GM21576 (cell line): ENCODE measurements at regions not wholly inside any gene's neighbourhood (a gene's known extent, or its start where the extent isn't known, plus 50 kb on each side); places are given as distances from the start of the nearest gene placed in this dataset.

ENCODE experiments used
- ATAC-seq: cut with Tn5 transposase; IDR thresholded peaks from one replicate; pipeline ENCODE4 v1.9.1; 2021; ENCODE audit warnings: mild to moderate bottlenecking, moderate library complexity; ENCODE audit not compliant: unreplicated experiment

DNA sequence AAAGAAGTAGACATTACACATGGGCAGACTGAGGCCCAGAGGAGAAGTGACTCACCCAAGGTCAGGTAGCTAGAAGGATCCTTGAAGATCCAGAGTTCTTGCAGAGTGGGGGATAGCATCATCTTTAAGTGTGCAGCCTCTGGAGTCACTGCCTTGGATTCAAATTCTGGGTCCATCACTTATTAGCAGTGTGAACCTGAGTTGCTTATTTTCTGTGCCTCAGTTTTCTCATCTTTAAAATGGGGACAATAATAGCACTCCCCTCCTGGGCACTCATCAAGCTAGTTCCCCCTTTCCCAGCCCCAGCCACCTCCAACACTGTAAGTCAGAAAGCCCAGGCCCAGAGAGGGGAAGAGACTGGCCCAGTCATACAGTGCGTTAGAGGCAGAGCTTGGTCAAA is 141.8 kb upstream of the PJA1 start:
- ATAC-seq: no peak

DNA sequence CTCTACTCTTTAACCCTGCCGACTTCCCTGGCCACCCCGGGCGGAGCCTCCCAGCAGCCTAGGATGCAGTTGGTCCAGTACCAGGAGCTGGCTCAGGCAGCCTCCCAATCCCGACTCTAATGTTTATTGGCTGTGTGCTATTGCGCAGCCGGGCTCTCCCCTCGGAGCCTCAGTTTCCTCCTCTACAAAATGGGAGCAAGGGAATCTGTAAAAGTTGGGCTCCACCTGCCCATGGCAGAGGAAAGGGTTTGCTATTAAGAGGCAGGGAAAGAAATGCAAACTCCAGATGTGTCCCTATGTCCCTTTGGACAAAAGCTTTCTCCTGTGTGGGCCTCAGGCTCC is 140.8 kb upstream of the PJA1 start:
- ATAC-seq: no peak

- ATAC-seq: no peak
Measured at GRCh38 chrX:69305333-69306062, 140.2 kb upstream of the PJA1 start.

DNA sequence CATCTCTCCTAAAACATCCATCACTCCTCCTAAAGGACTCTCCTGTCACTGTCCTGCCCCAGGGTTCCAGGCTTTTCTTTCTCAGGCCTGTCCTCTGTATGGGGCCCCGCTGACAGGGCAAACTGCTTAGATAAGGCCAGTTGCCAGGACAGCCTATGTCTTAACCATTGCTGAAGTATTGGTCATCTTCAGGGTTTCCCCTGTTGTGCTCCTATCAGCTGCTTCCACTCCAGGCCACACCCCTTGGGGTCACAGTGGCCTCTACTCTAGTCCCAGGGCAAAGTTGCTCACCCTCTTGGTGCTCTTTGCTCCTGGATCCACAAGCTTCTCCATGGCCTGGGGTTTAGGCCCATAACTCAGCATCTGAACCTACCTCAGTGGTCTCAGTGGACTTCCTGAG is 138.0 kb upstream of the PJA1 start:
- ATAC-seq: no peak

- no peak for ATAC-seq
Measured at GRCh38 chrX:69299951-69300714, 134.9 kb upstream of the PJA1 start.

GRCh38 chrX:69299285-69299684 is 134.0 kb upstream of the PJA1 start:
- no peak for ATAC-seq

- ATAC-seq: no peak
Measured at GRCh38 chrX:69298466-69299140, 133.3 kb upstream of the PJA1 start.

DNA sequence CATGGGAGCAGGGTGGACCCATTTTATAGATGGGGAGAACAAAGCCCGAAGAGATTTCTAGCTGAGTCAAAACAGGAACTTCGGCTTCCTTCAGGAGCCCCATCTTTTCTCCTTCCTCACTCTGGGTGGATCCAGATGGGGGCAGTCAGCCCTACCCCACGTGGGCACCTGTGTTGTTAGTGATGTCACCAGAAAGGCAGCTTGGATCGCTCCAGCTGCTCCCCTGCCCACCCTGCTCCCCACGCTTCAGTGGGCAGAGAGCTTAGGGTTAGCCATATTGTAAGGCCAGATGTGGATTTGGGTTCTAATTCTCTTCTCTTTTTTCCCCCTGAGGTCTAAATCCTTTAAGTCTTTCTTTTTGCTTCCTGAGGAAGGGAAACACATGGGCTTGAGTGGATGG is 132.3 kb upstream of the PJA1 start:
- ATAC-seq: no peak

GRCh38 chrX:69293776-69294601 is 128.7 kb upstream of the PJA1 start:
- ATAC-seq: no peak

DNA sequence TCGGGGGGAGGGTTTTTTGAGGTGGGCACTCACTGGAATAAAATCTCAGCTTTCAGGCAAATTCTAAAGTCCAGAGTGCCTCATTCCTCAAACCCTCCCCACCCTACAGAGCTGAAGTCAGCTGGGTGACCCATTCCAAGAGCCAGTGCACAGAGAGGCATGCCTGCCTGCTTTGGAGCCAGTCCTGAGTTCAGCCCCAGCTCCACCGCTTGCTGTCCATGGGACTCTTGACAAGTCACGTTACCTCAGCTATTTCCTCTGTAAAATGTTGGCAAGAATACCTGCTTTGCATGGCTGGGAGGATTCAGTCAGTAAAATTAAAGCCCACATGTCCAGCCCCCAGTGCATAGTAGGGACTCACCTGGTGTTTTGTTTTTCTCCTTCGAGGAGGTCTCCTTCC is 125.9 kb upstream of the PJA1 start:
- no peak for ATAC-seq

DNA sequence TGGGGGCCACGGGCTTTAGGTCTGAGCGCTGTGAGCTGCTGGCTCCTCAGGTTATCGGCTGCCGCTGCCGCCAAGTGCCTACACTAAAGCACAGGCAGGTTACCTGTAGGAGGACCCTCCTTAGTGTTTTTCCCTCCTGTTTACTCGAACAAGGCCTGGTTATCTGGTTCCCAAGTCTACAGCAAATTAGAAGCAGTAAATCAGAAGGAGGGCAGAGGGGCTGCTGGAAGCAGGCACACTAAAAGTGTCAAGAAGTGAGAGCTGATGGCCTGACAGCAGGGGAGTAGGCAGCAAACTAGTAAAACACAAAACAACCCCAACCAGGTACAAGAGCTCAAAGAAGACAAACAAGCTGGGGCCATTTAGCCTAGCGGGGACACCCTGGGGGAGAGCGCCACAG is 125.0 kb upstream of the PJA1 start:
- ATAC-seq: no peak

- ATAC-seq: no peak
Measured at GRCh38 chrX:69289793-69290123, 124.5 kb upstream of the PJA1 start.

DNA sequence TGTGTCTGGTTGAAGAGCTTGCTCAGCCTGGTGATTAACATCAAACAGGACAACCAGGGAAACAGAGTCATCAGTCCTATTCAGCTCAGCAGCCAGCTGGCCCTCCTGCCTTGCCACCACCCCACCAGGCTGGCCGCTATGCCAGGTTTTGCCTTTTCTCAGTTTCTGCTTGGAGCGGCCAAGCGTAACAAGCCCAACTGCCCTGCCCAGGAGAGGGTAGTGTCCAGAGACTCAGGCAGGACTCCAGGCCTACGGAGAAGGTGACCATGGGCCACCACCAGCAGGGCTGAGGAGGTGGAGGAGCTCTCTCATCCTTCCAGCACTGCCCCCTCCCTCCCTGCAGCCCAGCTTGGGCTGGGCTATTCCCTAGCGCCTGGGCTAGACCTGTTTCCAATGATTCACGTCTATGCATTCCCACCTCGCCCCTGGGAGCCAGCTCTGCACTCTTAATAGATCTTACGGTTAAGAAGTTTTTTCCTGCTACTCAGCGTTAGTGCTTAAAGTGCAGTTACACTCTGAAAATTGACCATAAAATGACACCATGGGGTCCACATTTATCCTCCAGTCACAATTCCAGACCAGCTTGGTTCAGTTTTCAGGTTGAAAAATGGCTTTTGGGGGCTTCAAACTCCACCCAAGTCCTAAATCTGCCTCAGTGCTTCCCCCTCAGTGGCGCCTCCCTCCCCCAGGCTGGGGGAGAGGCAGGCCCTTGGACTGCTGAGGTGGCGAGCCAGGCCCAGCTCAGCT is 124.0 kb upstream of the PJA1 start:
- ATAC-seq: no peak

GRCh38 chrX:69287095-69287494 is 121.8 kb upstream of the PJA1 start:
- ATAC-seq: no peak

DNA sequence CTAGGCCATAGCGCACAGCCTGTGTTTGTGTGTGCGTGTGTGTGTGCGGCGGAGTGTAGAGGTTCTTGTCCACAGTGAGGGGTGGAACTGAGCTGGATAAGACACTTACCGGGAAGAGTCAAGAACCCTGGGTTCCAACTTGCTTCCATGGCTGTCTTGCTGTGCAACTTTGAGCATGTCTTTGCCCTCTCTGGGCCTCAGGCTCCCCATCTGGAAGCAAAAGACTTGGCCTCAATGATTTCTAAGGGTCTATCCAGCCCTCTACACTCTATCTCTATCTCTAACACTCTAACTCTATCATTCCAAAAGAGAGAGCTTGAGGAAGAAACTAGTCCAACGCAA is 121.3 kb upstream of the PJA1 start:
- no peak for ATAC-seq

DNA sequence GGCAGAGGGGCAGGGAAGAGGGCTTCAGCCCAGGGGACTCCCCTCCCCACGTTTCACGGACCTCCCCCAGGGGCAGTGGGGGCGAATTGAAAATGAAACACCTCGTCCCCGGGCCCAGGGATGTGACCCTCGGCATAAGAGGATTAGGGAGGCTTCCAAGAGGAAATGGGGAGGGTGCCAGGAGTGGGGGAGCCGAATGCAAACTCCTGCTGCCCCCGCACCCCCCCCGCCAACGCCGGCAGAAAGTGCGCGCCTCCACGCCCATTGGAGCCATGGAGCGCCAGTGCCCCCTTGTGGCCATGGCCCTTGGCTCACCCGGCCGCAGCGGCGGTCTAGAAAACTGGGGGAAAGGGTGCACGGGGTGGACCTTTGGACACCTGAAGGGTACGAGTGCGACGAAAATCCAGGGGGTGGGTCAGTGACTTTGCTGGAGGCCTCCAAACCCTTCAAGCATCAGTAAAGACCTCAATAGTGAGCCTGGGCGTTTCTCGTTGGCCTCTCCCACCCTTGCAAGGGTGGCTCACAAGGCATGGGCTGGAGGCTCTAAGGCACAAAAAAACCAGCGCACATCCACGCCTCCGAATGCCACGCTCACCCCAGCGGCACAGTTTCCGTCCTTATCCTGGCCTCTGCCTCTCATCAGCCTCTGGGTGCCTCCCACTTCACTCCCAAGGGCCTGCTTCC is 120.8 kb upstream of the PJA1 start:
- no peak for ATAC-seq

DNA sequence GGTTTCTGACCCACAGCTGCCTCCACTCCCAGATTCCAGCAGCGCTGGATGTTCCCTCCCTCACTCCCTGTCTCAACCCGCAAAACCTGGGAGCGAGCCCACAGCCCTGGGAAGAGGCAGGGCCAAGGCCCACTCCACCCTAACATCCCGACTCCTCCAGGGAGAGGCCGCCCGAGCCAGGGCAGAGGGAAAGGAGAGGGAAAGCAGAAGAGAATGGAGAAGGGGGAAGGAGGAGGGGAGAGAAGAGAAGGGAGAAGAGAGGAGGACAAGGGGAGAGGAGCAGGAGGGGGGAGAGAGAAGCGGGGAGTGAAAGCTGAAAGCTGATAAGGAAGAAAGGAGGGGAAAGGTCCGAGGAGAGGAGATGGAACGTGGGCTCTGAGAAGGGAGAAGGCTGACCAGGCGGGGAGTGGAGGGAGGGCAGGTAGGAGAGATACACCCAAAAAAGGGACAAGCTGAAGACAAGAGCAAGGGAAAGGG is 120.2 kb upstream of the PJA1 start:
- ATAC-seq: no peak

GRCh38 chrX:69284491-69284890 is 119.2 kb upstream of the PJA1 start:
- ATAC-seq: no peak

DNA sequence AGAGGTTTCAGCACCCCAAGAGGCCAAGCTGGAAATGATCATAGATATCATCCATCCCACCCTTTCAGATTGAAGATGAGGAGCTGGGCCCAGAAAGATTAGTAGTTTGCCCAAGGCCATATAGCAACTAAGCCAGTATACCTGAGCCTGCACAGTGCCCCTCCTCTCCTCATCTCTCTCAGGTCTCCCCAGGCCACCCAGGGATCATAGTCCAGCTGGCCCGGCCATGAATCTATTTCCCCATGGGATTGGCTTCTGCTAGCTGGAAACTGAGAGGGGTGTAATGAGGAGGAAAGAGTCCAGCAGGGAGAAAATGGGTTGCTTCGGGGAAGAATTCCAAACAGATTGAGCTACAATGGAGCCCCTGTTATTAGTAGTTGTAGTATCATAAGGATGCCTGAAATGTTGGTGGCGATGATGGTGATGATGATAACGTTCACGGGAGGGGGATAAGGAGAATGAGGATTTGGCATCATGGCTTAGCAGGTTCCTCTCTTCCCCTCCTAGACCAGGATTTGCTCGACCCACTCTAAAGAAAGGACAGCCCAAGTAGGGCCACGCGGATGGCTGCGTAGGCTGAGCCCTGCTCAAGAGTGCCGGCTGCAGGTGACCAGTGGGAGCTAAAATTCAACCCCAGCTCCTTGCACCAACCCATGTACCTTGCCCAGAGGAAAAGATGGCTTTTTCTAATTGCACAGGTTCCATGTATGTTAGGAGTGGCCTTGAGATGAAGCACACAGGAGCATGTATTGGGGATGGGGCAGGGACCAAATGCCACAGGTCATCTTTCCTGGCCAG is 117.8 kb upstream of the PJA1 start:
- no peak for ATAC-seq
